GM12873 (cell line): ENCODE measurements at regions not wholly inside any gene's neighbourhood (a gene's known extent, or its start where the extent isn't known, plus 50 kb on each side); places are given as distances from the start of the nearest gene placed in this dataset.

ENCODE experiments used
- CTCF ChIP-seq: IDR thresholded peaks from 2 replicates; pipeline ENCODE4 v1.5.1; 2012; ENCODE audit warnings: low read depth, mild to moderate bottlenecking, moderate library complexity, low read length, control low read depth; ENCODE audit not compliant: insufficient read depth; ENCODE audit errors: missing control alignments

GRCh38 chr1:184910005-184910404 lies 64.3 kb downstream of the NIBAN1 start:
- no peak for TF ChIP-seq CTCF

GRCh38 chr1:184909019-184909418 lies 65.3 kb downstream of the NIBAN1 start:
- TF ChIP-seq CTCF, result no peak

GRCh38 chr1:184908506-184908905 lies 65.8 kb downstream of the NIBAN1 start:
- TF ChIP-seq CTCF, result no peak

GRCh38 chr1:184907500-184907899 lies 66.8 kb downstream of the NIBAN1 start:
- no peak for TF ChIP-seq CTCF

GRCh38 chr1:184906761-184907160 lies 67.5 kb downstream of the NIBAN1 start:
- TF ChIP-seq CTCF, result no peak

- no peak for TF ChIP-seq CTCF
Measured at GRCh38 chr1:184905601-184906322, 68.5 kb downstream of the NIBAN1 start.

- TF ChIP-seq CTCF, result no peak
Measured at GRCh38 chr1:184903111-184903692, 71.1 kb downstream of the NIBAN1 start.
